NAMALWA (cell line): ENCODE measurements at regions not wholly inside any gene's neighbourhood (a gene's known extent, or its start where the extent isn't known, plus 50 kb on each side); places are given as distances from the start of the nearest gene placed in this dataset.

Experiments
- DNase-seq: peaks from one replicate; pipeline ENCODE4 v3.0.0-alpha.2; 2015; ENCODE audit warnings: low spot score

GRCh38 chr2:221822416-221822815, 250.3 kb upstream of the EPHA4 start:
- DNase-seq, result no peak

GRCh38 chr2:221818616-221819320, 246.7 kb upstream of the EPHA4 start:
- DNase-seq, result no peak

- DNase-seq, result no peak
Observed at GRCh38 chr2:221817878-221818277, 245.8 kb upstream of the EPHA4 start.

GRCh38 chr2:221817052-221817451, 244.9 kb upstream of the EPHA4 start:
- no peak for DNase-seq

GRCh38 chr2:221816566-221816965, 244.5 kb upstream of the EPHA4 start:
- DNase-seq, result no peak

GRCh38 chr2:221810650-221811049, 238.5 kb upstream of the EPHA4 start:
- no peak for DNase-seq

- no peak for DNase-seq
Observed at GRCh38 chr2:221810245-221810644, 238.1 kb upstream of the EPHA4 start.

- DNase-seq, result no peak
Observed at GRCh38 chr2:221808488-221808887, 236.4 kb upstream of the EPHA4 start.

GRCh38 chr2:221807706-221808105, 235.6 kb upstream of the EPHA4 start:
- DNase-seq, result no peak

GRCh38 chr2:221802089-221802488, 230.0 kb upstream of the EPHA4 start:
- DNase-seq, result no peak

GRCh38 chr2:221792971-221793521, 220.9 kb upstream of the EPHA4 start:
- no peak for DNase-seq

GRCh38 chr2:221791844-221792243, 219.7 kb upstream of the EPHA4 start:
- no peak for DNase-seq

- no peak for DNase-seq
Observed at GRCh38 chr2:221787561-221787960, 215.5 kb upstream of the EPHA4 start.

GRCh38 chr2:221786297-221786926, 214.3 kb upstream of the EPHA4 start:
- no peak for DNase-seq

GRCh38 chr2:221780281-221780688, 208.2 kb upstream of the EPHA4 start:
- DNase-seq, result no peak

GRCh38 chr2:221779614-221780067, 207.5 kb upstream of the EPHA4 start:
- no peak for DNase-seq

- no peak for DNase-seq
Observed at GRCh38 chr2:221778025-221778424, 205.9 kb upstream of the EPHA4 start.

- DNase-seq, result no peak
Observed at GRCh38 chr2:221777119-221777518, 205.0 kb upstream of the EPHA4 start.

- no peak for DNase-seq
Observed at GRCh38 chr2:221775096-221775495, 203.0 kb upstream of the EPHA4 start.

- DNase-seq, result no peak
Observed at GRCh38 chr2:221774136-221774535, 202.0 kb upstream of the EPHA4 start.

- DNase-seq, result no peak
Observed at GRCh38 chr2:221771297-221771696, 199.2 kb upstream of the EPHA4 start.

- no peak for DNase-seq
Observed at GRCh38 chr2:221767106-221768012, 195.3 kb upstream of the EPHA4 start.
